IMR-90 (cell line): ENCODE measurements at regions not wholly inside any gene's neighbourhood (a gene's known extent, or its start where the extent isn't known, plus 50 kb on each side); places are given as distances from the start of the nearest gene placed in this dataset.

ENCODE experiments used
- BHLHE40 ChIP-seq: fragments of 150-350 bp; IDR thresholded peaks from 2 replicates; pipeline ENCODE4 v1.6.1; 2016; ENCODE audit warnings: mild to moderate bottlenecking, low read depth, low read length
- CEBPB ChIP-seq: IDR thresholded peaks from 2 replicates; pipeline ENCODE4 v1.6.1; 2012; ENCODE audit warnings: low read depth, low read length, improper control_type of control experiment
- CHD1 ChIP-seq: IDR thresholded peaks from 2 replicates; pipeline ENCODE4 v1.6.1; 2012; ENCODE audit warnings: low read depth, low read length, improper control_type of control experiment
- MAFK ChIP-seq: IDR thresholded peaks from 2 replicates; pipeline ENCODE4 v1.6.1; 2012; ENCODE audit warnings: low read depth, low read length, improper control_type of control experiment
- MAZ ChIP-seq: IDR thresholded peaks from 2 replicates; pipeline ENCODE4 v1.6.1; 2012; ENCODE audit warnings: low read depth, mild to moderate bottlenecking, low read length, improper control_type of control experiment, moderate library complexity, borderline replicate concordance
- MXI1 ChIP-seq: IDR thresholded peaks from 2 replicates; pipeline ENCODE4 v1.6.1; 2012; ENCODE audit warnings: low read depth, mild to moderate bottlenecking, low read length, moderate library complexity, borderline replicate concordance
- NFE2L2 ChIP-seq: fragments of 150-350 bp; IDR thresholded peaks from 2 replicates; pipeline ENCODE4 v1.6.1; 2016; ENCODE audit warnings: low read depth, mild to moderate bottlenecking, low read length
- POLR2A ChIP-seq: IDR thresholded peaks from 2 replicates; pipeline ENCODE4 v1.6.1; 2012; ENCODE audit warnings: mild to moderate bottlenecking, low read depth, low read length
- RAD21 ChIP-seq: IDR thresholded peaks from 2 replicates; pipeline ENCODE4 v1.6.1; 2012; ENCODE audit warnings: low read length, improper control_type of control experiment
- RCOR1 ChIP-seq: IDR thresholded peaks from 2 replicates; pipeline ENCODE4 v1.6.1; 2012; ENCODE audit warnings: mild to moderate bottlenecking, low read length, improper control_type of control experiment; ENCODE audit not compliant: insufficient replicate concordance
- RFX5 ChIP-seq: IDR thresholded peaks from 2 replicates; pipeline ENCODE4 v1.8.0; 2012; ENCODE audit warnings: low read depth, mild to moderate bottlenecking, low read length, moderate library complexity
- SMC3 ChIP-seq: fragments of 150-350 bp; IDR thresholded peaks from 2 replicates; pipeline ENCODE4 v1.6.1; 2016; ENCODE audit warnings: low read depth, mild to moderate bottlenecking, antibody characterized with exemption, low read length, moderate library complexity
- TF ChIP-seq, protein P1 (sequence below): conservative IDR thresholded peaks from 2 replicates; pipeline ENCODE4 v1.5.1; 2012; ENCODE audit warnings: mild to moderate bottlenecking, low read depth, low read length, improper control_type of control experiment
- TF ChIP-seq, protein P2 (sequence below): fragments of 150-350 bp; IDR thresholded peaks from 2 replicates; pipeline ENCODE4 v1.6.1; 2016; ENCODE audit warnings: low read depth, mild to moderate bottlenecking, low read length, moderate library complexity, borderline replicate concordance

DNA sequence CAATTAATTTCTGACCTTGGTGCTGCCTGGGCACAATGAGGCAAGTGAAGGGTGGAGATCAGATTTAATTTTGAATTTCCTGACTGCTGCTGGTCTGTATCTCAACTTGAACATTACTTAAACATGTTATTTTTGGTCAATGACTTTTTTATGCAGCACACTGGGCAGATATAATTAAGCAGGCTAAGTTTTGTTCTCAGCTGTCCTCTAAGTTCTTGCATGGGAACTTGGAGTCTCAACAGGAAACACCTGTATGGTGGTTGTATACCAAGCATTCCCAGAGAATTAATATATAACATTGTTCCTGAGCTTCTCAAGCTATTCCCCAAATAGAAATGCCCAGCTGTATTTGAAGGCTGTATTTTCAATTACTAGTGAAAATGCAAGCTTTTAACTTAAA is 113.5 kb upstream of the EDNRB start:
- TF ChIP-seq, protein P1, sequence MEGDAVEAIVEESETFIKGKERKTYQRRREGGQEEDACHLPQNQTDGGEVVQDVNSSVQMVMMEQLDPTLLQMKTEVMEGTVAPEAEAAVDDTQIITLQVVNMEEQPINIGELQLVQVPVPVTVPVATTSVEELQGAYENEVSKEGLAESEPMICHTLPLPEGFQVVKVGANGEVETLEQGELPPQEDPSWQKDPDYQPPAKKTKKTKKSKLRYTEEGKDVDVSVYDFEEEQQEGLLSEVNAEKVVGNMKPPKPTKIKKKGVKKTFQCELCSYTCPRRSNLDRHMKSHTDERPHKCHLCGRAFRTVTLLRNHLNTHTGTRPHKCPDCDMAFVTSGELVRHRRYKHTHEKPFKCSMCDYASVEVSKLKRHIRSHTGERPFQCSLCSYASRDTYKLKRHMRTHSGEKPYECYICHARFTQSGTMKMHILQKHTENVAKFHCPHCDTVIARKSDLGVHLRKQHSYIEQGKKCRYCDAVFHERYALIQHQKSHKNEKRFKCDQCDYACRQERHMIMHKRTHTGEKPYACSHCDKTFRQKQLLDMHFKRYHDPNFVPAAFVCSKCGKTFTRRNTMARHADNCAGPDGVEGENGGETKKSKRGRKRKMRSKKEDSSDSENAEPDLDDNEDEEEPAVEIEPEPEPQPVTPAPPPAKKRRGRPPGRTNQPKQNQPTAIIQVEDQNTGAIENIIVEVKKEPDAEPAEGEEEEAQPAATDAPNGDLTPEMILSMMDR, result no peak
- no peak for TF ChIP-seq POLR2A
- no peak for TF ChIP-seq MAZ
- TF ChIP-seq MXI1, result no peak
- no peak for TF ChIP-seq SMC3
- no peak for TF ChIP-seq RCOR1
- TF ChIP-seq RFX5, result no peak
- no peak for TF ChIP-seq CEBPB
- no peak for TF ChIP-seq NFE2L2
- no peak for TF ChIP-seq BHLHE40
- TF ChIP-seq RAD21, result no peak
- no peak for TF ChIP-seq MAFK
- no peak for TF ChIP-seq CHD1
- TF ChIP-seq, protein P2, sequence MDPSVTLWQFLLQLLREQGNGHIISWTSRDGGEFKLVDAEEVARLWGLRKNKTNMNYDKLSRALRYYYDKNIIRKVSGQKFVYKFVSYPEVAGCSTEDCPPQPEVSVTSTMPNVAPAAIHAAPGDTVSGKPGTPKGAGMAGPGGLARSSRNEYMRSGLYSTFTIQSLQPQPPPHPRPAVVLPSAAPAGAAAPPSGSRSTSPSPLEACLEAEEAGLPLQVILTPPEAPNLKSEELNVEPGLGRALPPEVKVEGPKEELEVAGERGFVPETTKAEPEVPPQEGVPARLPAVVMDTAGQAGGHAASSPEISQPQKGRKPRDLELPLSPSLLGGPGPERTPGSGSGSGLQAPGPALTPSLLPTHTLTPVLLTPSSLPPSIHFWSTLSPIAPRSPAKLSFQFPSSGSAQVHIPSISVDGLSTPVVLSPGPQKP, result no peak
